ENCODE measurements at regions not wholly inside any gene's neighbourhood (a gene's known extent, or its start where the extent isn't known, plus 50 kb on each side); places are given as distances from the start of the nearest gene placed in this dataset.

DNA sequence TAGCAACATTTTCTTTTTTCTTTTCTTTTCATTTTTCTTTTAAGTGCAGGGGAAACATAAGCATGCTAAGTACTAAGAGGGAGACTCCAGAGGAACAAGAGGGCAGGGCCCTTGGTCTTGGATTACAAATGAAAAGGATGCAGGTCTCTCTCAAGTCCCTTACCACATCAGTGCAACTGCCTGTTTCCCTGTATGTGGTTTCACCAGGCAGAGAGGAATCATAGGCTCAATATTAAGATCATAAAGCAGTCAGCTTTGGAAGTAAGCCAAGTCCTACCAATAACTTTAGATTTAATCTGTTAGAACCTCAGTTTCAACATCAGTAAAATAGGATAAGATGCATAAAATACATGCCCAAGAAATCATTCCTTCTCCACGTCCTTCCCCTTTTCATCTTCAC is 422.7 kb upstream of the PAPPA start:
- TF ChIP-seq, protein P1, sequence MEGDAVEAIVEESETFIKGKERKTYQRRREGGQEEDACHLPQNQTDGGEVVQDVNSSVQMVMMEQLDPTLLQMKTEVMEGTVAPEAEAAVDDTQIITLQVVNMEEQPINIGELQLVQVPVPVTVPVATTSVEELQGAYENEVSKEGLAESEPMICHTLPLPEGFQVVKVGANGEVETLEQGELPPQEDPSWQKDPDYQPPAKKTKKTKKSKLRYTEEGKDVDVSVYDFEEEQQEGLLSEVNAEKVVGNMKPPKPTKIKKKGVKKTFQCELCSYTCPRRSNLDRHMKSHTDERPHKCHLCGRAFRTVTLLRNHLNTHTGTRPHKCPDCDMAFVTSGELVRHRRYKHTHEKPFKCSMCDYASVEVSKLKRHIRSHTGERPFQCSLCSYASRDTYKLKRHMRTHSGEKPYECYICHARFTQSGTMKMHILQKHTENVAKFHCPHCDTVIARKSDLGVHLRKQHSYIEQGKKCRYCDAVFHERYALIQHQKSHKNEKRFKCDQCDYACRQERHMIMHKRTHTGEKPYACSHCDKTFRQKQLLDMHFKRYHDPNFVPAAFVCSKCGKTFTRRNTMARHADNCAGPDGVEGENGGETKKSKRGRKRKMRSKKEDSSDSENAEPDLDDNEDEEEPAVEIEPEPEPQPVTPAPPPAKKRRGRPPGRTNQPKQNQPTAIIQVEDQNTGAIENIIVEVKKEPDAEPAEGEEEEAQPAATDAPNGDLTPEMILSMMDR (IDR thresholded peaks at IDR 0.05; ENCODE audit: unreplicated experiment): no peak
- Mint-ChIP-seq H3K27ac (no peak overlapping the region), H3K27me3 (no peaks in the 10 kb centered on the region), H3K4me3 (ENCODE audit: low read depth) (no peak overlapping the region), H3K9me3 (ENCODE audit: low read depth) (peaks cover 21% of the 10 kb centered on the region), H3K36me3 (ENCODE audit: insufficient read depth) (peaks cover 5% of the 10 kb centered on the region), H3K4me1 (ENCODE audit: low read depth) (no peaks in the 10 kb centered on the region)
- no peak for DNase-seq (ENCODE audit: low spot score, unreplicated experiment)

DNA sequence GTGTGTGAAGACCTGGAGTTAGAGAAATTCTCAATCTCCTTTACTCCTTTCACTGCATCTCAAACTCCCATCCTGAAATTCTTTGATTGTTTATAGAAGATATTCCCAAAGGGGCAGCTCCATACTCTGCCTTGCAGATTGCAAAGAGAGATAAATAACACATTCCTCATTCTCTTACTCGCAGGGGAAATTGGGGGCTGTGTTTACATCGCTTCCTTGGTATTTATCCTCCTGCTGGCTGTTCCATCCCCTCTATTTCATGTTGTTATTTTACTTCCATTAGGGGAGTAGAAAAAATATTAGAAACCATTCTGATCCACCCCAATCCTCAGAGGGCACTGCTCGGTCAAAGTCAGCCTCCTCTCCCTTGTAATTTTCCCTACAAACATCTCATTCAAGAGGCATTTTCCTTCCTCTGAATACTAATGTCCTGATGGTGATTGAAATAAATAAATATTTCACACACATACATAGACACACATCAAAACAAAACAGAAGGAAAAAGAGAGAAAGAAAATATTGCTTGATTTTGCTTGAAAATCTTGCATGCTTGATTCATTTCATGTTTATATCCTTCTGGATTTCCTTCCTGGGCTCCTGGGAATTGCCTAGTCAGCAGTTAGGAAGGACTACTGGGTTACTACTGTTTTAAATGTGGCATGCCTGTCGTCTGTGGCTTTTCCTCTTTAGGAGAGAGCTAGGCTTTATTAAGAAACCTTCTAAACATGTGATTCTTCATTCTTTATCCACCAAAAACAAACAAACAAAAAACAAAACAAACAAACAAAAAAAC is 420.1 kb upstream of the PAPPA start:
- Mint-ChIP-seq H3K9me3 (ENCODE audit: low read depth) (peaks cover 5% of the 10 kb centered on the region), H3K36me3 (ENCODE audit: insufficient read depth) (peaks cover 2% of the 10 kb centered on the region), H3K4me1 (ENCODE audit: low read depth) (no peaks in the 10 kb centered on the region), H3K27me3 (no peaks in the 10 kb centered on the region), H3K27ac (no peak overlapping the region), H3K4me3 (ENCODE audit: low read depth) (no peak overlapping the region)
- TF ChIP-seq, protein P1 (IDR thresholded peaks at IDR 0.05; ENCODE audit: unreplicated experiment): no peak
- no peak for DNase-seq (ENCODE audit: low spot score, unreplicated experiment)

DNA sequence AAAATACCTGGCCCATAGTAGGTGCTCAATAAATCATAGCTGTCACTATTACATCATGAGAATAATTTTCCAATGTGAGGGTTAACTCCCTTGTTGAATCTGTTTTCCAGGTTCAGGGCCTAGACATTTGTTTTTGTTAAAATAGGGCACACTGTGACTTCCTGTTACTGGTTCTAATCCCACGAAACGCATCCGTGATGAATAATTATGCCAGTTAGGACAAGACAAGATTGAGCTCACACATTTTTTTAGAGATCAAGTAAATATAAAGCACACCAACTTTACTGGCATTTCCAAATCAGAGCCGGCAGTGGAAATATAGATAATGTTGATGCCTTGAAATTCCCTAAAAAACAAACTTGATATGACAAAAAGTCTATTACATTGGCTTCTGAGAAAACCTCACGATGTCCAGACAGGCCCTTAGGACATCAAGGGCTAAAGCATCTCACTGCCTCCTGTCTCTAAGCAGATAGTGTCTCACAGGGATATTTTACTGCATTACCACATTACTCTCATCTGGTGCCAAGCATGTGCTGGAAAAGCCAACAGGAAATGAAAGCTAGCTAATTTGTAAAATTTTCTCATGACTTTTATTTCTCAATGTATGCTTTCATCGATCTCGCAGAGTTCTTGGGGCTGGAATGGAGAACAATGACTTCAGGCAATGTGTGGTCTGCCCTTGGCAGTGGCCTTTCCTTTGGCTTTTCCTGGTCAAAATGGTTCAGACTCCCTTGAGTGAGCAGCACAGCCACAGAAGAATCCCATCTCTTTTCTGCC is 414.3 kb upstream of the PAPPA start:
- peaks cover 3% of the 10 kb centered on the region for H3K27me3 Mint-ChIP-seq
- TF ChIP-seq, protein P1 (IDR thresholded peaks at IDR 0.05; ENCODE audit: unreplicated experiment): no peak
- H3K4me3 Mint-ChIP-seq (ENCODE audit: low read depth): no peak overlapping the region
- H3K36me3 Mint-ChIP-seq (ENCODE audit: insufficient read depth): no peaks in the 10 kb centered on the region
- peaks cover 5% of the 10 kb centered on the region for H3K4me1 Mint-ChIP-seq (ENCODE audit: low read depth)
- H3K27ac Mint-ChIP-seq: no peak overlapping the region
- H3K9me3 Mint-ChIP-seq (ENCODE audit: low read depth): no peaks in the 10 kb centered on the region
- DNase-seq (ENCODE audit: low spot score, unreplicated experiment): no peak

DNA sequence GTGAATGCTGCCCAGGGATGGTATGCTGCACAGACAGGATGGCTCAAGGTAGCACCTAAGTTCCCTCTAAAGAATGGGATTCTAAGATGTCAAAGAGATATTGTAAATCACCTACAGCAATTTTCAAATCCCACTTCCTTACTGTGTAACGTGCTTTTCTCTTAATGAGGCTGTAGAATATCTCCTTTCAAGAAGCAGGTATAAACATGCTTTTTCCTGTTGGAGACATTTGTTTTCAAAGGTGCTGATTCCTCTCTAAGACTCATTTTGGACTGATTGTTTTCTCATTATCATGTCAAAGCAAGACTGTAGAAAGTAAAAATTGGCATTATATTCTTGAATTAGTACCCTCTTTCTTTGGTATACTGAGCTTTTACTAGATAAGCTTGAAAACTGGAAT is 412.6 kb upstream of the PAPPA start:
- Mint-ChIP-seq H3K27ac (no peak overlapping the region), H3K4me1 (ENCODE audit: low read depth) (peaks cover 5% of the 10 kb centered on the region), H3K36me3 (ENCODE audit: insufficient read depth) (no peaks in the 10 kb centered on the region), H3K9me3 (ENCODE audit: low read depth) (no peaks in the 10 kb centered on the region), H3K27me3 (peaks cover 6% of the 10 kb centered on the region), H3K4me3 (ENCODE audit: low read depth) (no peak overlapping the region)
- no peak for DNase-seq (ENCODE audit: low spot score, unreplicated experiment)
- TF ChIP-seq, protein P1 (IDR thresholded peaks at IDR 0.05; ENCODE audit: unreplicated experiment): no peak

DNA sequence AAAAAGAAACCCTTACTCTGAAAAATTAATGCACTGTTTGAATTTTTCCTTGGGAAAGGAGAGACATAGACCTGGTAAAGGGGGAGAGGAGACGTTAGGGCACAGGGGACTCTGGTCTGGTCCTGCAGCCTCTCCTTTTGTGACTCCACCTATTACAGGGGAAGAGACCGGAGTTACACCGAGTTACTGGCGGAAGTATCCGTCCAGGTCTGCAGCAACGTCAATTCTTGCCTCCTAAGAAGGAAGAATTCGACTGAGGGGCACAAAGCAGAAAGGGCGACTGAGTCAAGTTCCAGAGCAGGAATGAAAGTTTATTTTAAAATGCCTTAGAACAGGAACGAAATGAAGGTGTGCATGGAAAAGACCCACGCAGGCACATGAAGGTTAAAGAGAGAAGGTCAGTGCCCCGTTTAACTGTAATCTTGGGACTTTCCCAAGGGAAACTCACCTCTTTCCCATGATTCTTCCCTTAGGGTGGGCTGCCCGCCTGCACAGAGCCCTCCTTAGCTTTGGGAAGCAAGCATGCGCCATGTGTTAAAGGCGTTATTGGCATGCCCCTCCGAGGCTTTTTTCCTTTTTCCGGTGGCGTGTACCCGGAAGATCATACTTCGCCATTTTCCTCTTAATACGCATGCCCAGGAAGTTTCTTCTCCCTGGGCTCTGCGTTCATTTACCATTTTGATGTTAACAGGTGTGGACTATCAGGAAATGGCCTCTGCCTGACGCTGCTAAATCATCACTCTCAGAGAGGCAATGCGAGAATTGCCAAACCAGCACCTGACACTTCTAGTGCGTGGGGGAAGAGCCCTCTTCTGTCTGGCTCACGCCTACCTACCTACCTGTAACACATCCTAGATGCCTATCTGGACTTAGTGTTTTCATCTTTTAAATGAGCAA is 409.6 kb upstream of the PAPPA start:
- H3K4me1 Mint-ChIP-seq (ENCODE audit: low read depth): peaks cover 5% of the 10 kb centered on the region
- no peaks in the 10 kb centered on the region for H3K9me3 Mint-ChIP-seq (ENCODE audit: low read depth)
- no peak overlapping the region for H3K27ac Mint-ChIP-seq
- no peaks in the 10 kb centered on the region for H3K36me3 Mint-ChIP-seq (ENCODE audit: insufficient read depth)
- TF ChIP-seq, protein P1 (IDR thresholded peaks at IDR 0.05; ENCODE audit: unreplicated experiment): no peak
- DNase-seq (ENCODE audit: low spot score, unreplicated experiment): no peak
- H3K27me3 Mint-ChIP-seq: peaks cover 6% of the 10 kb centered on the region
- H3K4me3 Mint-ChIP-seq (ENCODE audit: low read depth): no peak overlapping the region
